Left hindlimb (tissue), 1 donor: ENCODE measurements at regions not wholly inside any gene's neighbourhood (a gene's known extent, or its start where the extent isn't known, plus 50 kb on each side); places are given as distances from the start of the nearest gene placed in this dataset.
"Not testable (repeated sequence)": the region's sequence is repeated elsewhere in the genome, so short reads cannot be mapped to it uniquely, and the experiment has no call there.

Experiments
- DNase-seq: peaks from one replicate; pipeline ENCODE4 v3.0.0-alpha.2; 2018

GRCh38 chr3:151552589-151552988 lies 91.7 kb upstream of the IGSF10 start:
- DNase-seq: no peak

GRCh38 chr3:151550642-151551041 lies 89.8 kb upstream of the IGSF10 start:
- DNase-seq: no peak

- DNase-seq: no peak
These were observed 89.3 kb upstream of the IGSF10 start for GRCh38 chr3:151550025-151550618.

- no peak for DNase-seq
These were observed 87.3 kb upstream of the IGSF10 start for GRCh38 chr3:151548195-151548594.

- no peak for DNase-seq
These were observed 83.3 kb upstream of the IGSF10 start for GRCh38 chr3:151544164-151544548.

- DNase-seq: no peak
These were observed 80.3 kb upstream of the IGSF10 start for GRCh38 chr3:151541178-151541577.

GRCh38 chr3:151539599-151539998 lies 78.7 kb upstream of the IGSF10 start:
- no peak for DNase-seq

GRCh38 chr3:151538456-151539393 lies 77.9 kb upstream of the IGSF10 start:
- DNase-seq: peak; percentile 57

- DNase-seq: no peak
These were observed 76.9 kb upstream of the IGSF10 start for GRCh38 chr3:151537726-151538125.

- DNase-seq: no peak
These were observed 65.9 kb upstream of the IGSF10 start for GRCh38 chr3:151526757-151527156.

- DNase-seq: no peak
These were observed 59.2 kb upstream of the IGSF10 start for GRCh38 chr3:151520105-151520504.

- DNase-seq: not testable (repeated sequence)
These were observed 50.6 kb upstream of the IGSF10 start for GRCh38 chr3:151511433-151511832.
